C1 segment of cervical spinal cord (tissue), 14 donors: ENCODE measurements at regions not wholly inside any gene's neighbourhood (a gene's known extent, or its start where the extent isn't known, plus 50 kb on each side); places are given as distances from the start of the nearest gene placed in this dataset.
A peak's percentile ranks its signal among the peaks of the same experiment; 100 is the strongest.

ENCODE experiments used
- DNase-seq, 14 donors: peaks; one replicate each; lab custom pipeline; 2025; lab: John Stamatoyannopoulos, UW

- DNase-seq, result no peak
Observed at GRCh38 chr7:145289384-145289783, 453.5 kb upstream of the TPK1 start.

- DNase-seq, result no peak
Observed at GRCh38 chr7:145276118-145276517, 440.3 kb upstream of the TPK1 start.

DNA sequence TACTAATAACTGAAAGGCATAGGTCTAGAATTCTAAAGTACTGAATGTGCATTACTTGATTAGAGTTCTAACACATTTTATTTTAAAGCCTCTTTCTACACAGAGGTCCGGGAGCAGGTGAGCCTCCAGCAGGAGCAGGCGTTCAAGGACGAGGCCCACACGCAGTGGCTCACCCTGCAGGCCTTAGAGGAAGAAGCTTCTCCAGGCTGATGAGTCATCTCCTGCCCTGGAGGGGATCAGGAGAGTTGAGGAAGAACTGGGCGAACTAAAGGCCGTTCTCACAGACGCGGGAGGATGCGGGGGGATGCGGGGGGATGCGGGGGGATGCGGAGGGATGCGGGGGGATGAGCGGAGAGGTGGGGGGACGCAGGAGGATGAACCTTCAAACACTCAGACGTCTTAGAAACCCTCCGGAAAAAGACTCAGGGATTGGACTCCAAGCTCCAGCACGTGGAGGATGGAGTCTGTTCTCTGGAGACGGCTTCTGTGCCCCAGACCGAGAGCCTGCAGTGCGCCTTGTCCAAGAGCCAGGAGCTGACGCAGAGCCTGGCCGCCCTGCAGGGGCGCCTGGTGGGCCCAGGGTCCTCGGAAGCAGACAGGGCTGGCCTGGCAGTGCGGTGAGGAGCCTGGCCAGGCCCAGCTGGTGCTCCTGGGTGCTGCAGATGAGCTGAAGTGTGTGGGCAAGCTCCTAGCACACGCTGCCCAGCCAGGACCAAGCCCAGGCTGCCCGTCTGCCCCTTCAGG is 433.7 kb upstream of the TPK1 start:
- no peak for DNase-seq

DNA sequence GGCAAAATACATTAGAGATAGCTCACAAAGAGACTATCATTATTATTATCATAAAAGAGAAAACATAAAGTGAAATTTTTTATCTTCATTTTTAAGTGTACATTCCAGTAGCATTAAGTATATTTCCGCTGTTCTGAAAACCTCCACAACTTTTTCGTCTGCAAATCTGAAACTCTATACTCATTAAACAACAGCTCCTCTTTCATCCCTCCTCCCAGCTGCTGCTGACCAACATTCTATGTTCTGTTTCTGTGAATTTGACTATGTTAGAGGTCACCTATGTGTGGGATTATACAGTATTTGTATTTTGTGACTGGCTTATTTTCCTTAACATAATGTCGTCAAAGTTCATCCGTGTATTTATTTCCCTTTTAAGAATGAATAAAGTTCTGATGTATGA is 429.3 kb upstream of the TPK1 start:
- DNase-seq, result no peak

DNA sequence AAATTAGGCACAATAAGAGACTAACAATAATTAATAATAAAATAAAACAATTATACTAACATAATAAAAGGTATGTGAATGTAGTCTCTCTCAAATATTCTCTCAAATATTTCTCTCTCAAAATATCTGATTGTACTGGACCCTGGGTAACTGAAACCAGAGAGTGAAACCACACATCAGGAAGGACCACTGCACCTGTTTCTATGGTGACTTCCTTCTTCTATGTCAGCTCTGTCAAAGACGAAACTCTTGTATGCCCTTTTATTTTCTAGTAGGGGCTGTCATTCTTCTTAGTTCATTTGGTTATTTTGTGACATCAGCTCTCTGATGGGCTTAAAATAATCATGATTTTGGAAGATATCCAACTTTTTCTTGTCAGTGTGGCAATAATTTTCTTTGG is 428.0 kb upstream of the TPK1 start:
- DNase-seq, result no peak

- no peak for DNase-seq
Observed at GRCh38 chr7:145252031-145252430, 416.2 kb upstream of the TPK1 start.

DNA sequence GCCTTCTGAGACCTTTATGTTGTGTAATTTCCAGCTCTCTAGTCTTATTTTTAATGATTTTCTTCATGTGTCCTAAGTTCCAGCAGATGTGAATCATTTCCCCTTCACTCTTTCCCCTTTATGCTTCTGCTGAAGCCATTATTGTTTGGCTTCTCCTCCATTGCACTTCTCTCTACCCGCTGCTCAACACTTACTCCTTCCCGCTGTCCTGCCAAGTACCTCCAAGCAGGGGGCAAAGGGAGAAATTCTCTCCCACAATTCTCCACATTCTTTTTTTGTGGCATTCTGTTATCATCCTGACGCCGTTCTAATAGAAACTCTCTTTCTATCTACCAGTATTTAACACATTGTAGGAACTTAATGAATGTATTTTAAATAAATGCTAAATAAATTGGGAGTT is 388.9 kb upstream of the TPK1 start:
- DNase-seq, result no peak

DNA sequence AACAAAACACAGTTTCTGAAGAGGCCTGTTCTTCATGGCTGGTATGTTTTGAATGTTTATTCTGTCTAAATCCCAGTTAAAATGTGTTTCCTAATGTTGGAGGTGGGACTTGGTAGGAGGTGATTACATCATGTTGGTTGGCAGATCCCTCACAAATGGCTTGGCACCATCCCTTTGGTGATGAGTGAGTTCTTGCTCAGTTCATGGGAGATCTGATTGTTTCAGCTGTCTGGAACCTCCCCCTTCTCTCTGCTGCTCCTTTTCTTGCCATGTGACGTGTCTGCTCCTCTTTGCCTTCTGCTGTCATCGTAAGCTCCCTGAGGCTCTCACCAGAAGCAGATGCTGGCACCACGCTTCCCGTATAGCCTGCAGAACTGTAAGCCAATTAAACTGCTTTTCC is 383.6 kb upstream of the TPK1 start:
- DNase-seq, result no peak

- no peak for DNase-seq
Observed at GRCh38 chr7:145216866-145217265, 381.0 kb upstream of the TPK1 start.

GRCh38 chr7:145212050-145212449 is 376.2 kb upstream of the TPK1 start:
- peak in 4 of 14 donors; percentile 8 to 39 (median 10) for DNase-seq

DNA sequence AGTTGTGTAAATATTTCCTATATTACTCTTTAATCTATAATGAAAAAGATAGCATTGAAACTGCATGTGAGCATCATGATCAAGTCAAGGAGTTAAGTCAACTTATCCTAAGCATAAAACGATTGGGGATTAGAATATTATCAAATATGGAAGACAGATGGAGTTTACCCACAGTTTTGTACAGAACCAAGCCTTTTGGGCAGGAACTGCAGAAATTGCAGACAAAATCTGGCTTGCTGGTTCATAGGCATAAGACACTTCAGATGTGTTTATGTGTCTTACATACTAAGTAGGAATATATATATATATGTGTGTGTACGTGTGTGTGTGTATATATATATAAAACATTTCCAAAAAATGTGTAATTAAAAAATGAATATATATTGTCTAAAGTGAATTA is 375.4 kb upstream of the TPK1 start:
- DNase-seq, result no peak

- DNase-seq, result no peak
Observed at GRCh38 chr7:145193951-145194350, 358.1 kb upstream of the TPK1 start.

DNA sequence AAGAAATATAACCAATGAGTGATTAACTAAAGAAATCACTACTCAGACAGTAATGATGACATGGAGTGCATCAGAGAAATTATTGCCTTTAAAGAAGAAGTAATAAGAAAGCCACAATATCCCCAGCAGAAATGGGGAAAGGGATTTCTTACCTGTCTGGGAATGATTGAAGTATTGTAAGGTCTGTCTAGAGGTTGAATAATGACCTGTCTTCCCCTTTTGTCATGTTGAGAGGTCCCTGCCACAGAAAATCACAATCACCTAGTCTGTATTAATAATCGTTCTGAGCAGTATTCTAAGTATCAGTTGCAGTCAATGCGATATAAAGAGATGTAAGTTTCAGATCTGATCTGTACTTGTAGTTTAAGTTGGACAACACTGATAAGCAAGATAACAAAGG is 349.1 kb upstream of the TPK1 start:
- no peak for DNase-seq

- DNase-seq, result no peak
Observed at GRCh38 chr7:145183069-145183468, 347.2 kb upstream of the TPK1 start.

DNA sequence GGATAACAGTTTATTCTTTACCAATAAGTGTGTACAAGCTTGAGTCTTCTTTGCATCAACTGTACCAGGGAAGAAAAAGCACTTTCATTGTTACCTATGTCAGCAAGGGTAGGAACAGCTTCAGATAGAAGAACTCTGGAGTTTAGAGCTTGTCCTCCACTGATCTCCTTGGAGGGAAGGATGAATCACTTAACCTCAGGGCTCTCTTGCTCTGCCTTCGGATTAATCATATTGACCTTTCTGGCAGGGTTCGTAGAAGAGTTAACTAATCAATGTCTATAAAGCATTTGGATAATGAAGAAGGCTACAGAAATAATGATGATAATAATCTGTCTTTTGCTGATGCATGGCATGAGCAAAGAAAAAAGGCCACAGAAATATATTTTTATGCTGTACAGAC is 339.5 kb upstream of the TPK1 start:
- no peak for DNase-seq

- no peak for DNase-seq
Observed at GRCh38 chr7:145169908-145170307, 334.1 kb upstream of the TPK1 start.

- no peak for DNase-seq
Observed at GRCh38 chr7:145168879-145169278, 333.0 kb upstream of the TPK1 start.

GRCh38 chr7:145168427-145168826 is 332.6 kb upstream of the TPK1 start:
- DNase-seq, result no peak

GRCh38 chr7:145156834-145157233 is 321.0 kb upstream of the TPK1 start:
- no peak for DNase-seq

- no peak for DNase-seq
Observed at GRCh38 chr7:145152589-145152988, 316.7 kb upstream of the TPK1 start.

DNA sequence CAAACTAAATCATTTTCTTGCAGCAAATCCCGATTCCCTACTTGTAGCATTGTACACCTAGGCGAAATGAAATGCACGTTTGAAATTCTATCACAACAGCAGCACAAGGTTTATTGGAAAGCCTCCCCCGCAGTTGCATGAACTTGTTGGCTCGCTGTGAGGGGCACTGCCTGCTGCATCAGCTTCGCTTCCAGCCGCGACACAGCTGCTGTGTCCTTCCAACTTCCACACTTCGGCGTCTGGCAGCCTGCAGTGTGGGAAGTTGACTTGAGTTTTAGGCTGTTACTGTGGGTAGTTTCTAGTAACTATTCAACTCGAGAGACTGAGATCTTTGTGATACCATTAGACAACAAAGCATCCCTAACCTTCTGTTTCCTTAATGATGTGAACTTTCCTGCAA is 315.8 kb upstream of the TPK1 start:
- DNase-seq, result no peak

- DNase-seq, result no peak
Observed at GRCh38 chr7:145147865-145148264, 312.0 kb upstream of the TPK1 start.

- DNase-seq, result no peak
Observed at GRCh38 chr7:145143685-145144084, 307.8 kb upstream of the TPK1 start.

DNA sequence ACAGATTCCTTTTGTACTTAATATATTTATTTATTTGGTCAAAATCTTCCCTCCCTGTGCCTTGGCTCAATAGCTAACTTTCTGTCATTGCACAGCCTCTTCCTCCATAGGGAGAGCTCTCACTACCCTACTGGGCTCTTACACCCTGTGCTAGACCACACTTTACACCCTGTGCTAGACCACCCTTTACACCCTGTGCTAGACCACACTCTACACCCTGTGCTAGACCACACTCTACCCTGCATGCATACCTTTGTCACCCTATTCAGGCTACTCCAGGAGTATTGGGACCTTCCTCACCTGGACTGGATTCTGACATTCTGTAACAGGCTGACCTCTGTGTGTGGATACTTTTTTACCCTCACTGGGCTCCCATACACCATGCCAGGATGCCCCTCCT is 298.5 kb upstream of the TPK1 start:
- no peak for DNase-seq
